Upper lobe of left lung (tissue), 6 donors: ENCODE measurements at regions not wholly inside any gene's neighbourhood (a gene's known extent, or its start where the extent isn't known, plus 50 kb on each side); places are given as distances from the start of the nearest gene placed in this dataset.
"Not testable (repeated sequence)": the region's sequence is repeated elsewhere in the genome, so short reads cannot be mapped to it uniquely, and the experiment has no call there.

ENCODE experiments used
- ATAC-seq, 2 donors: fragments of 200-7000 bp; cut with Tn5 transposase; one replicate each; pipeline ENCODE4 v1.9.1; 2022; ENCODE audit warnings: mild to moderate bottlenecking in 2 of 2, moderate library complexity in 2 of 2; ENCODE audit not compliant: low FRiP score in 2 of 2
- DNase-seq, 2 donors: peaks; one replicate each; pipeline ENCODE4 v3.0.0-alpha.2; 2019 to 2020
- H3K27ac ChIP-seq, 4 donors: fragments of 200-600 bp; sonication (generic); one replicate each; pipeline ENCODE4 v1.5.1; 2016 to 2019
- H3K27me3 ChIP-seq, 4 donors: fragments of 200-600 bp; sonication (generic); one replicate each; pipeline ENCODE4 v1.5.1; 2017 to 2019
- H3K36me3 ChIP-seq, 4 donors: fragments of 200-600 bp; sonication (generic); one replicate each; pipeline ENCODE4 v1.5.1; 2016 to 2019
- H3K4me1 ChIP-seq, 4 donors: fragments of 200-600 bp; sonication (generic); one replicate each; pipeline ENCODE4 v1.5.1; 2018 to 2019
- H3K4me3 ChIP-seq, 4 donors: fragments of 200-600 bp; sonication (generic); one replicate each; pipeline ENCODE4 v1.5.1; 2017 to 2019; ENCODE audit warnings: mild to moderate bottlenecking in 2 of 4, moderate library complexity in 1 of 4
- H3K9me3 ChIP-seq, 4 donors: fragments of 200-600 bp; sonication (generic); one replicate each; pipeline ENCODE4 v1.5.1; 2018 to 2019
- CTCF ChIP-seq, 6 experiments: fragments of 450-650 bp in 4 of 6; fragments of 200-600 bp in 2 of 6; sonication (generic) in 2 of 6; IDR thresholded peaks; one replicate each; pipeline ENCODE4 v1.5.1; 2016 to 2019; ENCODE audit warnings: antibody characterized with exemption in 6 of 6
- EP300 ChIP-seq, 4 donors: sonication (generic); formaldehyde crosslinking; IDR thresholded peaks; one replicate each; pipeline ENCODE4 v1.5.1; 2017; ENCODE audit warnings: antibody characterized with exemption in 4 of 4, control low read depth in 2 of 4
- POLR2A ChIP-seq, 4 donors: fragments of 450-650 bp; IDR thresholded peaks; one replicate each; pipeline ENCODE4 v1.5.1; 2016 to 2017; ENCODE audit warnings: antibody characterized with exemption in 4 of 4, mild to moderate bottlenecking in 2 of 4
- POLR2AphosphoS5 ChIP-seq, 2 donors: sonication (generic); formaldehyde crosslinking; IDR thresholded peaks; one replicate each; pipeline ENCODE4 v1.5.1; 2017; ENCODE audit warnings: antibody characterized with exemption in 2 of 2
- WGBS, 2 donors: methylation state at CpG; one replicate each; pipeline ENCODE4 v1.1.5; 2017 to 2018; 5-methylcytosine and 5-hydroxymethylcytosine counted together
- donor health status: DM: no; HTN: no; CAD: no; lungs with moderate emphysema.
- donor health status: DM: no; HTN: yes; CAD: no; lungs with severe emphysema.

DNA sequence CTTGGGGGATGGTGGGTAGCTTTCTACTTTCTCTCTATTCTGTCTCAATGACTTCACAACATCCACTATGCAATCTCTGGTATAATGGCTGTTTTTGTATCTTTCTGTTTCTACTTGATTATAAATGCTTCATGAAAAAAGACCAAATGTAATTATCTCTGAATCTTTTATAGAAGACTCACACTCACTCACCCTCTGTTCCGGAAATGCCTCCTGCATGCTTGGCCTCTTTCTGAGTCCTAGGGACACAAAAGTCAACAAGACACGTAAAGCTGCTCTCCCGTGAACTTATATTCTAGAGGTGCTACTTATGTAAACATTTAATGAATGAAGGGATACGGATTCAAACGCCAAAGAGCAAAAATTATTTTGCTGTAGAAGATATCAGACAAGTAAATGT is 502.2 kb upstream of the SOX11 start:
- H3K27me3 ChIP-seq = no peaks in the 10 kb centered on the region
- no peaks in the 10 kb centered on the region for H3K36me3 ChIP-seq
- no peaks in the 10 kb centered on the region for H3K9me3 ChIP-seq
- TF ChIP-seq POLR2A (IDR thresholded peaks at IDR 0.05) (no peak), CTCF (IDR thresholded peaks at IDR 0.05) (no peak), POLR2AphosphoS5 (IDR thresholded peaks at IDR 0.05) (no peak), EP300 (IDR thresholded peaks at IDR 0.05) (no peak)
- no peak overlapping the region for H3K27ac ChIP-seq
- WGBS, 2 donors = 50 to 60% methylated on average over 5 of the region's 5 CpGs
- no peak overlapping the region for H3K4me3 ChIP-seq
- no peaks in the 10 kb centered on the region for H3K4me1 ChIP-seq
- DNase-seq (no peak), ATAC-seq (no peak)

DNA sequence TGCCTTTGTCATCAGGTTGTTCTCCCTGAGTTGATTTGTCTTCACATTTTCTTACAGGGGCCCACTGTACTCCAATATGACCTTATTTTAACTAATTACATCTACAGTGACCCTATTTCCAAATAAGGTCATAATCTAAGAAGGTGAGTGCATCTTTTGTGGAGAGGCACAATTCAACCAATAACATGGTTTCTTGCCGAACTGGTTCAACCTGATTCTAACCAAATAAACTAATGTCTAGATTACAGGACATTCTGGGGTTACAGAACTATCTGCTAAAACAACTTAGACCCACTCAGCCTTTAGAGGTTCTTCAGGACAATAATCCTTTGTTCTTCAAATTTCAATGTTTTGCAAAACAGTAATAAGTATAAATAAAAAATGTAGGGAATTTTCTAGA is 496.5 kb upstream of the SOX11 start:
- H3K27ac ChIP-seq = no peak overlapping the region
- no peak overlapping the region for H3K4me3 ChIP-seq
- DNase-seq (no peak), ATAC-seq (no peak)
- 69 to 80% methylated on average over 1 of the region's 1 CpG for WGBS, 2 donors
- no peak for TF ChIP-seq CTCF (IDR thresholded peaks at IDR 0.05)
- TF ChIP-seq POLR2AphosphoS5 (IDR thresholded peaks at IDR 0.05) = no peak
- no peak for TF ChIP-seq EP300 (IDR thresholded peaks at IDR 0.05)
- no peak for TF ChIP-seq POLR2A (IDR thresholded peaks at IDR 0.05)
- H3K9me3 ChIP-seq = no peaks in the 10 kb centered on the region
- no peaks in the 10 kb centered on the region for H3K36me3 ChIP-seq
- H3K4me1 ChIP-seq = no peaks in the 10 kb centered on the region
- no peaks in the 10 kb centered on the region for H3K27me3 ChIP-seq

DNA sequence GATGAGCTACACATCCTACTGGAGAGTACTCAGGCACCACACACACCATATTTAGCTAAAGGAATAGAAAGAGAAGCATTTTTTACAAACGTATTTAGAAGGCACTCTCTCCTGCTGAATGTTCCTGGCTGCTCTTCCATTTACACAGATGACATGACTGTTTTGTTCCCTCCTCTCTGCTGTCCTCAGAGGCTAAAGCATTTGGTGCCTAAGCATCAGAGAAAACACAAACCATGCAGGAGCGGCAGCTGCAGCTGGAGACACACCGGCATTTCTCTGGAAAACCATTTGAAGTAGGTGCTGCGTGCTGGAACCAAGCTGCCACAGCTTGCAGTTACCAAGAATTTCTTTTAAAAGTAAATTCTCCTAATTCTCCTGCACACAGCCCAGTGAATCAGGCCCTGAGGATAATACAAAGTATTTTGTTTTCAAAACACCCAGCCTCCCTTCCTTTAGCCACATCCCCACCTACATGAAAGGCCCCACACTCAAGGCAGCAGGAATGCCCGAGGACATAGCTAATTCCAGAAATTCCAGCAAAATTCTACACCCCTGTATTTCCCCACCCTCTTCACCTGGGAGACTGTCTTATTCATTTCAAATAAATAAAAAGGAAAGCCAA is 488.9 kb upstream of the SOX11 start:
- DNase-seq = no peak
- TF ChIP-seq POLR2AphosphoS5 (IDR thresholded peaks at IDR 0.05) (no peak), CTCF (IDR thresholded peaks at IDR 0.05) (no peak), POLR2A (IDR thresholded peaks at IDR 0.05) (no peak), EP300 (IDR thresholded peaks at IDR 0.05) (no peak)

DNA sequence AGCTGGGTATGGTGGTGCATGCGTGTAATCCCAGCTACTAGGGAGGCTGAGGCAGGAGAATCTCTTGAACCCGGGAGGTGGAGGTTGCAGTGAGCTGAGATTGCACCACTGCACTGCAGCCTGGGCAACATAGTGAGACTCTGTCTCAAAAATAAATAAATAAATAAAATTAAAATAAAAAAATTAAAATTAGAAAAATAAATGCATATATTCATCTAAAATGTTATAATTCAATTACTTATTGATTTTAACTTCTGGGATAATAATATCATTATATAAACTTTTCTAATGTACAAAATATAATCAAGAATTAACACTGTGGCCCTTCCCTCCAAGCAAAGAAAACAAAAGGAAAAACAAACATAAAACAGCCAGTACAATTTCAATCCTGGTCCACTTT is 485.4 kb upstream of the SOX11 start:
- H3K27me3 ChIP-seq, H3K4me1 ChIP-seq, H3K4me3 ChIP-seq, H3K27ac ChIP-seq, H3K36me3 ChIP-seq, DNase-seq, H3K9me3 ChIP-seq, ATAC-seq: not testable (repeated sequence)
- 82 to 94% methylated on average over 2 of the region's 2 CpGs for WGBS, 2 donors

More for the DNA sequence above, 488.9 kb upstream of the SOX11 start:
- Histone ChIP-seq H3K4me3 (no peak overlapping the region), H3K27ac (no peak overlapping the region), H3K9me3 (no peaks in the 10 kb centered on the region), H3K4me1 (no peaks in the 10 kb centered on the region), H3K36me3 (no peaks in the 10 kb centered on the region), H3K27me3 (no peaks in the 10 kb centered on the region)
- no peak for ATAC-seq
- WGBS, 2 donors = 58 to 61% methylated on average over 5 of the region's 5 CpGs

DNA sequence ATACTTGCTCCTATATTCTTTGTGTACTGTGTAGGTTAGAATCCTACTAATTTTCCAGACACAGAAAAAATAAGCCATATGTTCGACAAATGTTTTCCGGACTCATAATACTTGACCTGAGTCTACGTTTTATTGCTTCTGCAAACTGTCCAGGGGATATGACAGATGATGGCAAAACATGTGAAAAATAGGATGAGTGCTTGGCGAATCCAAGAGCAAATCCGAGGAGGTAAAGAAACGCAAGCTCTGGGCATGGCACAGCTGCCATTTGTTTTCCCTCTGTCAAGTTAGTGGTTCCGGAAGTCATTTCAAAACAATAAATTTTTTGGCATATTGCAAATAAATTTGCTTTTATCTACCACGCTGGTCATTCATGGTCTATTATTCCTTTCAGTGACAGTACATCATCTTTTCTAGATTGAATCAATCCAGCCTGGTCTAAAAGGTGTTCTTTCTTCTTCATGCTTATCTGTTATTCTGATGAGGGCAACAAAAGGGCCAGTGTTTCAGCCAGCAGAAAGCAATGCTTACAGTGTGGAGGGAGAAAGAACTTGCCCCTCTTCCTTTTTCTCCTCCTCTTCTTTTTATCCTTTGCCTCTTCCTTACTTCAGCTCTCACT is 476.1 kb upstream of the SOX11 start:
- ATAC-seq (no peak), DNase-seq (no peak)
- H3K27me3 ChIP-seq = no peaks in the 10 kb centered on the region
- no peak for TF ChIP-seq POLR2AphosphoS5 (IDR thresholded peaks at IDR 0.05)
- no peaks in the 10 kb centered on the region for H3K36me3 ChIP-seq
- 79 to 88% methylated on average over 8 of the region's 8 CpGs for WGBS, 2 donors
- no peak overlapping the region for H3K4me3 ChIP-seq
- H3K9me3 ChIP-seq = peaks cover 0 to 3% (median 0%) of the 10 kb centered on the region in 4 donors
- H3K4me1 ChIP-seq = no peaks in the 10 kb centered on the region
- H3K27ac ChIP-seq = no peak overlapping the region
